ENCODE measurements at regions not wholly inside any gene's neighbourhood (a gene's known extent, or its start where the extent isn't known, plus 50 kb on each side); places are given as distances from the start of the nearest gene placed in this dataset.

DNA sequence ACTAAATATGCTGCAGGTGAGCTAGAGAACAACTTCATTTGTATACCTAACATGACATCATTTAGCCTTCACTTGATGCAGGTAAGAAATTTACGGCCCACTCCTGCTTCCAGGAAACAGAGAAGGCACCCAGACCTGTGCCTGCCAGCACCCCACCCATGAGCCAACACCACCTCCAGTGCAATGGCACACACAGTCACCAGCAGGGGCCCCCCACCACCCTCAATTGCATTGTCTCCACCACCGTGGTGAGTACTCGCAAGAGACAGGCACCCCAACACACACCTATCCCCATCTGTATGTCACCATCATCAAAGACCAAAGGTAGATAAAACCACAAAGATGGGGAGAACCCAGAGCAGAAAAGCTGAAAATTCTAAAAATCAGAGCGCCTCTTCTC, 107.6 kb downstream of the KLHL28 start:
- TF ChIP-seq CTCF (IDR thresholded peaks at IDR 0.05; ENCODE audit: insufficient read depth, low read length): no peak
- TF ChIP-seq POLR2AphosphoS5 (IDR thresholded peaks at IDR 0.05; ENCODE audit: low read depth): no peak

All from HL-60 (cell line).